CD4-positive, alpha-beta T cell treated with Interleukin-21 for 1 hour (primary cell): ENCODE measurements at regions not wholly inside any gene's neighbourhood (a gene's known extent, or its start where the extent isn't known, plus 50 kb on each side); places are given as distances from the start of the nearest gene placed in this dataset.

ENCODE experiments used
- DNase-seq: peaks from one replicate; pipeline ENCODE4 v3.0.0-alpha.2; 2020

DNA sequence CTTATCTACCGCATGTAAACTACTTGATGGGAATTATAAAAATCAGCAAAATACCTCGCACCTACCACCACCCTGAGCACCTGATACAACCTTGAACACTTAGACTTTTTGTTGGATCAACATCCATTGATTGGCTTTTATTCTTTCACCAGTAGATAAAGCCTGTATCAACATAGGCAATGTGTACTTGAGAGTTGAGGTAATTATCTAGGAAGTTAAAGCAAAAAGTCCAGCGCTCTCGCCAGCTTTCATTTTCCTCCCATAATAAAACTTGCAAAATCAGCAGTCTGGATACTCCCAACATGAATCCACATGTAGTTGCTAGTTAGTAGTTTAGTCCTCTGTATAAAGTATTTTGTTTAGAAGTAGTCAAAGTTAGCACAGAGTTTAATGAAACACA lies 132.0 kb upstream of the PRDM1 start:
- no peak for DNase-seq

GRCh38 chr6:105952772-105953690 lies 133.1 kb upstream of the PRDM1 start:
- no peak for DNase-seq

- DNase-seq = no peak
These were observed 133.8 kb upstream of the PRDM1 start for GRCh38 chr6:105952326-105952725.

- DNase-seq = no peak
These were observed 134.8 kb upstream of the PRDM1 start for GRCh38 chr6:105951322-105951721.

GRCh38 chr6:105949869-105950268 lies 136.3 kb upstream of the PRDM1 start:
- DNase-seq = no peak

DNA sequence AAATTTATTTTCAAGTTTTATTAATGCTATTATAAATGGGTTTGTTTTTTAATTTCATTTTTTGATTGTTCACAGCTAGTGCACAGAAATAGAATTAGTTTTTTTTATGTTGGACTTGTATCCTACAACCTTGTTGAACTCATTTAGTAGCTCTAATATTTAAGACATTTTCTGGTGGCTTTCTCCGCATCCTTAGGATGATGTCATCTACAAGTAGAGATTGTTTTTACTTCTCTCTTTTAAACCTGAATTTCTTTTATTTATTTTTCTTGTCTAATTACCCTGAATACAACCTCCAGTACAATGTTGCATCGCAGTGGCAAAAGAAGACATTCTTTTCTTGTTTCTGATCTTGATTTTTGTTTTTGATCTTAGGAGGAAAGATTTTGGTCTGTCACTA lies 142.6 kb upstream of the PRDM1 start:
- no peak for DNase-seq

GRCh38 chr6:105941621-105942412 lies 144.3 kb upstream of the PRDM1 start:
- DNase-seq = no peak

DNA sequence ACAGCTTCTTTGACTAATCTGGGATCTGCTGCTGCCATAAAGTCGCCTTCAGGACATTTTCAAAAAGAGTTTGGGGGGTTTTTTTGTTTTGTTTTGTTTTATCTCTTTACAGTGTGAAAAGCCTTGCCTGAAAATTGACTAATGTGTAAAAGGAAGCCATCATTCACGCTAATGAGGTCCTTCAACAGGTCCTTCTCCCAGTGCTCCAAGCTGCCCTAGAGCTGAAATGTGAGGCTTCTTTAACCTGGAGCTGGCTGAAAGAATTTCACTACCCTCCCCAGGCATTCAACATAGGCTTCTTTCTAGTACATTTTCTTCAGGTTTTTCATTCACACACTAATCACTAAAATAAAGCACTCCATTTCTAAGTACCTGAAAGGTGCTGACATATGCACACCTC lies 145.1 kb upstream of the PRDM1 start:
- no peak for DNase-seq

GRCh38 chr6:105936972-105937371 lies 149.2 kb upstream of the PRDM1 start:
- no peak for DNase-seq

- DNase-seq = no peak
These were observed 150.7 kb upstream of the PRDM1 start for GRCh38 chr6:105935416-105935815.

DNA sequence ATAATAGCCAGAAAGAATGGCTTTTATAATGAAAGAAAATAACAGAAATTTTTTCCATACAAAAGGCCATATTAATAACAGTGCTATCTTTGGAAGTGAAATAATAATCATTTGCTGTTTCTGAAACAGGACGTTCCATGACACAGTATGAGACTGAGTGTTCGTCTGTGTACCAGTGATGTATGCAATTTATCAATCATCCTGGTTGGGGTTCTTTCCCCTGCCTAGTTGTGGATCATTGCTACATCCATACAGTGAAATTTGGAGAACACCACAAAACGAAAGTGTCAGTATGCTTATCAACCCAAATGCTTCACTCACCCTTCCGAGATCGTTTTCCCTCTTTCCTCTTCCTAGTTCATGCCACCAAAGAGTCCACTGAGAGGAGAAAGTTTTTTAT lies 151.4 kb upstream of the PRDM1 start:
- no peak for DNase-seq

DNA sequence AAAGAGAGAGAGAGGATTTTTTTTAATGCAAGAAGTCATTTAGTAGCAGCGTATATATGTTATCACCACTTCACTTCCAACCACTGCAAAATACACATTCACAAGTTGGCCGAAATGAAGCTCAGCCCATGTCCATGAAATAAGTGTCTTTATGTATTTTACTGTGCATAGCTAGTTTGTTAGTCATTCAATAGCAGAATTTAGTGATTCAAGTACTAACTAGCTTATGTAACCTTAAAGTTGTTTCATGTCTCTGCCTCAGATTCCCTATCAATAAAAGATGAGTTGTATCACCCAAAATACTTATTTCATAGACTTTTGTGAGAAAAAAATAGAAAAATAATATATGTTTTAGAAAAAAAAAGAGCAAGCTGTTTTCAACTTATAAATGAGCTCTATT lies 153.7 kb upstream of the PRDM1 start:
- DNase-seq = no peak

- DNase-seq = no peak
These were observed 156.5 kb upstream of the PRDM1 start for GRCh38 chr6:105929626-105930025.

DNA sequence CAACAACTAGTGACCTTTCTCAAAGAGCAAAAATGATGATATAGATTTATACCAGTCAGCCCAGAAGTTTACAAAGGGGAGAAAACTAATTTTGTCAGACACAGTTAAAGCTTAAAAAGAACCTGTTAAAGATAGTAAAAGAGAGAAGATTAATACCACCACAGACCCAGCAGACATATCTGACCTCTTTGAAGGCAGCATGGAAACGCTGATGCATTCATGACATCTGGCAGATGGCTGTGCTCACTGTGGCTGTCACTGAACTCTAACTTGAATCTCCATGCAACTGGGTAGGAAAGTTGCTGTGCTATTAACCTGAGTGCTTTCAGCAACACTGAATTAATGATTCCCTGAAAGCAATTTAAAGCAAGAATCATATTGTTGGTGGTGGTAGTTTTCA lies 159.8 kb upstream of the PRDM1 start:
- no peak for DNase-seq

DNA sequence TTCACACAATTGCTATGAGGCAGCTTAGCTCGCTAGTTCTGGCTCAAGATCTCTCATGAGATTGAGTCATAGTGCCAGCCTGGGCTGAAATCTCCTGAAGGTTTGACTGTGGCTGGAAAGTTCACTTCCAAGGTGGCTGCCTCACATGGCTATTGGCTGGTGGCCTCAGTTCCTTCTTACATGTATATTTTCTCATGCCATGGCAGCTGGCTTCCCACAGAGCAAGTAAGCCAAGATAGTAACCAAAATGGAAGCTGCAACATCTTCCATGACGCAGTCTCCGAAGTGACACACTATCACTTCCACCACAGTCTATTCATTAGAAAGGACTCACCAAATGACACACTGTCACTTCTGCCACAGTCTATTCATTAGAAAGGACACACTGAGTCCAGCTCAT lies 160.4 kb upstream of the PRDM1 start:
- DNase-seq = no peak

- no peak for DNase-seq
These were observed 164.4 kb upstream of the PRDM1 start for GRCh38 chr6:105921781-105922180.

- DNase-seq = no peak
These were observed 166.1 kb upstream of the PRDM1 start for GRCh38 chr6:105920071-105920470.

GRCh38 chr6:105917038-105917695 lies 169.0 kb upstream of the PRDM1 start:
- DNase-seq = no peak

- no peak for DNase-seq
These were observed 175.0 kb upstream of the PRDM1 start for GRCh38 chr6:105911106-105911629.

DNA sequence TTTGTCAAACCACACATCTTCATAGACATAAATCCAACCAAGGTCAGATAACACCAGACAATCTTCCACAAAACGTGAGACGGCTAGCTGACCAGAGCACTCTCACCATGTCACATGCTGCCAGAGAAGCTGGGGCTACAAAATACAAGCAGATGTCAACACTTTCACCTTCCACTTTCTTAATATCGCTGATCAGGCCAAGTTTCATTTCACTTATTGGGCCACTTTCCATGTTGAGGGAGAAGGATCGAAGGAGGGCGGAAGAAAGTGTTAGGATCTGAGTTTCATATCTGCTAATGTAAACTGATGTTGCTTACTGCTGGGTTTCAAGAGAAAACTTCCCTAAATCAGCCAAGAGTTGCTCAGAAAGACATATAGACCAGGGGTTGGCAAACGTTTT lies 177.0 kb upstream of the PRDM1 start:
- no peak for DNase-seq

DNA sequence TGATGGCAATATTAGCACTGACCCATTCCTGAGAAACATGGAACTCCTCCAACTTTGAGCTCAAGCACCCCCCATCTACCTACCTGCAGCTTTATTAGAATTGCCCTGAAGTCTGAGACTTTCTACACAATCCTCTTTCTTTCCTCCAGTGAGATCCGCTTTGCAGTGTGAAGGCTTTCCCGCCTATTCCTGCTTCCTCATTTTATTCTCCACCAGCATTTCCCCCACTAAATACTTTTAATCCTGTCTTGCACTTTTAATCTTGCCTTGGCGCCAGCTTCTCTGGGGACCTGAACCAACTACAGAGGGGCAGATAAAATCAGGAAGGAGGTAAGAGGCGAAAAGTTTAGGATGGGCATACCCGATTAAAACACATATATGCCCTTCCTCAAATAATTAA lies 178.1 kb upstream of the PRDM1 start:
- DNase-seq = no peak

GRCh38 chr6:105907301-105907700 lies 178.8 kb upstream of the PRDM1 start:
- DNase-seq = no peak

DNA sequence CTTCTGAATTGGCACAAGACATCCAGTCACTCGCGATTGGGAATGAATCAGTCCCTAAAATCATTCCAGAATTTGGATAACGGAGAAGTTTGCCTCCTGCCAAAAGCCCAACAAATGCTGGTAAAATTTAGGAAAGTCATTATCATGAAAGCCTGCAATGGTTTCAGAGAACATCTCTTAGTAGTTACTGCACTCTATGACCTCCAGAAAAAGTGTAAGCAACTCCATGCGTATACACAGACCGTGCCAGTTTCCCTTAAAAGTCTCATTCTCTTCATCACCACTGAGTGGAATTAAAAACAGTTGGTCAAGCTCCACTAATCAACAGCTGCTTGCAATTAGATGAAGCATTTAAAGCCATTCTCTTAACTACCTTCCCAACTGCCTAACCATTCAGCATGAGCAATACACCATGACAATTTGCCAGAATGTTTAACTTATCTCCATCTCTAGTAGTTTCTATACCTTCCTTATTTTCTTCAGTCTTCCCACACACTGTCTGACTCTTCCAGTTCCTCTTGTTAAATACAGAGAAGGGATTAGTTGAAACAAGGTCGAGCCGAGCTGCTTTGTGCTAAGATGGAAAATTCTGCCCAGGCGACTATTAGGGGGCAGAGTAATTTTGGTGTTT lies 183.6 kb upstream of the PRDM1 start:
- DNase-seq = no peak
